OCI-LY7 (cell line): ENCODE measurements at regions not wholly inside any gene's neighbourhood (a gene's known extent, or its start where the extent isn't known, plus 50 kb on each side); places are given as distances from the start of the nearest gene placed in this dataset.
"Not testable (repeated sequence)": the region's sequence is repeated elsewhere in the genome, so short reads cannot be mapped to it uniquely, and the experiment has no call there.

Source experiments
- BruUV-seq: library from RNA; stranded (reverse); fragments of 400-500 nt; replicated peaks from 2 replicates; lab custom pipeline; 2021; lab: Mats Ljungman, UMichigan
- CTCF ChIA-PET: fragments of 300-600 bp; sonication (Branson Sonifier 250); formaldehyde crosslinking; loops from one replicate; lab custom pipeline; 2022; ENCODE audit warnings: antibody characterized with exemption; ENCODE audit not compliant: unreplicated experiment; lab: Charles Lee
- POLR2A ChIA-PET: fragments of 300-600 bp; sonication (Branson Sonifier 250); formaldehyde crosslinking; loops from one replicate; lab custom pipeline; 2022; ENCODE audit warnings: antibody characterized with exemption; lab: Charles Lee
- DNase-seq: peaks from one replicate; pipeline ENCODE4 v3.0.0-alpha.2; 2015; ENCODE audit warnings: low spot score
- H2AFZ ChIP-seq: fragments of 200-600 bp; sonication (generic), shearing (Covaris generic); 2 replicates; pipeline ENCODE4 v1.6.1; 2014; ENCODE audit warnings: mild to moderate bottlenecking, antibody characterized with exemption, low read length, moderate library complexity
- H3K27ac ChIP-seq: fragments of 200-600 bp; sonication (generic); 2 replicates; pipeline ENCODE4 v1.5.1; 2014; ENCODE audit warnings: mixed run types, low read depth, mild to moderate bottlenecking, moderate library complexity, low read length, inconsistent platforms; ENCODE audit not compliant: poor library complexity, severe bottlenecking
- H3K36me3 ChIP-seq: fragments of 200-600 bp; sonication (generic); 2 replicates; pipeline ENCODE4 v1.6.1; 2014; ENCODE audit warnings: mild to moderate bottlenecking, antibody characterized with exemption, low read length, moderate library complexity, mixed read lengths; ENCODE audit not compliant: insufficient read depth
- H3K4me1 ChIP-seq: fragments of 200-600 bp; sonication (generic); 2 replicates; pipeline ENCODE4 v1.5.1; 2014; ENCODE audit warnings: mild to moderate bottlenecking, low read length; ENCODE audit not compliant: insufficient read depth, poor library complexity, severe bottlenecking
- H3K4me2 ChIP-seq: fragments of 200-600 bp; sonication (generic); 2 replicates; pipeline ENCODE4 v1.6.1; 2014; ENCODE audit warnings: mild to moderate bottlenecking, low read length
- H3K4me3 ChIP-seq: fragments of 200-600 bp; sonication (generic); 2 replicates; pipeline ENCODE4 v1.5.1; 2014; ENCODE audit warnings: mild to moderate bottlenecking, low read depth, low read length; ENCODE audit not compliant: poor library complexity, severe bottlenecking
- H3K79me2 ChIP-seq: fragments of 200-600 bp; sonication (generic); 2 replicates; pipeline ENCODE4 v1.6.1; 2016; ENCODE audit warnings: low read depth, mild to moderate bottlenecking, low read length, moderate library complexity, mixed read lengths; ENCODE audit not compliant: insufficient read depth
- H3K9me2 ChIP-seq: fragments of 200-600 bp; sonication (generic); 2 replicates; pipeline ENCODE4 v1.6.1; 2016; ENCODE audit warnings: mild to moderate bottlenecking, low read length, mixed read lengths; ENCODE audit not compliant: insufficient read depth
- H3K9me3 ChIP-seq: fragments of 200-600 bp; sonication (generic); 2 replicates; pipeline ENCODE4 v1.6.1; 2014; ENCODE audit warnings: mild to moderate bottlenecking, mixed run types, low read length, mixed read lengths
- H4K20me1 ChIP-seq: fragments of 200-600 bp; sonication (generic); 2 replicates; pipeline ENCODE4 v1.6.1; 2014; ENCODE audit warnings: mild to moderate bottlenecking, antibody characterized with exemption, low read length, moderate library complexity, mixed read lengths; ENCODE audit not compliant: insufficient read depth
- CTCF ChIP-seq: fragments of 200-600 bp; sonication (generic); conservative IDR thresholded peaks from 2 replicates; pipeline ENCODE4 v1.5.1; 2014; ENCODE audit warnings: mild to moderate bottlenecking, antibody characterized with exemption, low read length, moderate library complexity, mixed read lengths
- EZH2phosphoT487 ChIP-seq: fragments of 200-600 bp; sonication (generic); IDR thresholded peaks from 2 replicates; pipeline ENCODE4 v1.6.1; 2018; ENCODE audit warnings: low read depth, borderline replicate concordance, mild to moderate bottlenecking, mixed run types, antibody characterized with exemption, low read length, moderate library complexity, mixed read lengths
- intact Hi-C: fragments of 100-400 bp; cut with micrococcal nuclease; formaldehyde crosslinking; loops from one replicate; pipeline ENCODE4 v1.10.0; 2022; ENCODE audit not compliant: unreplicated experiment

GRCh38 chr9:78406933-78407332 is 110.0 kb downstream of the PSAT1 start:
- Histone ChIP-seq H3K4me3 (no peak overlapping the region), H3K4me1 (no peaks in the 10 kb centered on the region), H3K9me2 (no peaks in the 10 kb centered on the region), H3K79me2 (no peaks in the 10 kb centered on the region), H4K20me1 (no peaks in the 10 kb centered on the region), H3K27ac (no peak overlapping the region), H2AFZ (no peak overlapping the region), H3K9me3 (no peaks in the 10 kb centered on the region), H3K4me2 (no peak overlapping the region), H3K36me3 (no peaks in the 10 kb centered on the region)
- CTCF ChIA-PET, result no interaction called here
- no TSS peak for BruUV-seq
- TF ChIP-seq CTCF (no peak), EZH2phosphoT487 (no peak)
- no peak for DNase-seq
- intact Hi-C loops, result no loop called here
- POLR2A ChIA-PET, result interaction anchor here (0.7 kb wide), 1 partner anchor 922 kb away, joined by 4 read pairs; no protein-coding TSS in a partner anchor

- Histone ChIP-seq H4K20me1 (no peaks in the 10 kb centered on the region), H3K4me1 (no peaks in the 10 kb centered on the region), H3K9me2 (no peaks in the 10 kb centered on the region), H3K9me3 (no peaks in the 10 kb centered on the region), H3K79me2 (no peaks in the 10 kb centered on the region), H3K4me2 (no peak overlapping the region), H3K27ac (no peak overlapping the region), H2AFZ (no peak overlapping the region), H3K4me3 (no peak overlapping the region), H3K36me3 (no peaks in the 10 kb centered on the region)
- intact Hi-C loops, result no loop called here
- no peak for DNase-seq
- ChIA-PET CTCF (no interaction called here), POLR2A (interaction anchor here (0.6 to 1.1 kb wide), 3 partner anchors 10 to 1922 kb away, joined by 3 to 4 read pairs (median 3); no protein-coding TSS in a partner anchor)
- no TSS peak for BruUV-seq
- TF ChIP-seq CTCF, result no peak
- no peak for TF ChIP-seq EZH2phosphoT487
Observed at GRCh38 chr9:78407636-78408312, 110.8 kb downstream of the PSAT1 start.

GRCh38 chr9:78408388-78408787 is 111.5 kb downstream of the PSAT1 start:
- CTCF ChIA-PET, result no interaction called here
- Histone ChIP-seq H3K9me3 (no peaks in the 10 kb centered on the region), H3K9me2 (no peaks in the 10 kb centered on the region), H3K4me1 (no peaks in the 10 kb centered on the region), H3K27ac (no peak overlapping the region), H3K4me3 (no peak overlapping the region), H3K79me2 (no peaks in the 10 kb centered on the region), H3K36me3 (no peaks in the 10 kb centered on the region), H2AFZ (no peak overlapping the region), H3K4me2 (no peak overlapping the region), H4K20me1 (no peaks in the 10 kb centered on the region)
- TF ChIP-seq EZH2phosphoT487, result no peak
- TF ChIP-seq CTCF, result no peak
- no peak for DNase-seq
- intact Hi-C loops, result no loop called here
- no TSS peak for BruUV-seq
- POLR2A ChIA-PET, result interaction anchor here (0.6 to 1.1 kb wide), 3 partner anchors 9 to 1921 kb away, joined by 3 to 4 read pairs (median 3); no protein-coding TSS in a partner anchor

- DNase-seq, H3K4me2 ChIP-seq, H3K4me3 ChIP-seq, H3K9me3 ChIP-seq, H3K27ac ChIP-seq, intact Hi-C loops, H3K36me3 ChIP-seq, H3K4me1 ChIP-seq, H2AFZ ChIP-seq, CTCF ChIA-PET, H3K9me2 ChIP-seq, H4K20me1 ChIP-seq, BruUV-seq, H3K79me2 ChIP-seq: not testable (repeated sequence)
- POLR2A ChIA-PET, result interaction anchor here (0.7 kb wide), 1 partner anchor 299 kb away, joined by 4 read pairs; no protein-coding TSS in a partner anchor
Observed at GRCh38 chr9:78409928-78410510, 113.1 kb downstream of the PSAT1 start.
